Lower leg skin (tissue), 4 donors: ENCODE measurements at regions not wholly inside any gene's neighbourhood (a gene's known extent, or its start where the extent isn't known, plus 50 kb on each side); places are given as distances from the start of the nearest gene placed in this dataset.

Source experiments
- DNase-seq, 2 donors: peaks; one replicate each; pipeline ENCODE4 v3.0.0-alpha.2; 2019; ENCODE audit warnings: low spot score in 2 of 2
- H3K4me3 ChIP-seq: fragments of 200-600 bp; sonication (generic); 2 replicates; pipeline ENCODE4 v1.5.1; 2017; ENCODE audit warnings: mild to moderate bottlenecking, low read depth; ENCODE audit not compliant: poor library complexity, severe bottlenecking
- CTCF ChIP-seq, 3 donors: fragments of 450-650 bp; IDR thresholded peaks; one replicate each; pipeline ENCODE4 v1.5.1; 2016; ENCODE audit warnings: antibody characterized with exemption in 3 of 3, mild to moderate bottlenecking in 3 of 3, moderate library complexity in 2 of 3
- POLR2A ChIP-seq, 2 donors: fragments of 450-650 bp; IDR thresholded peaks; one replicate each; pipeline ENCODE4 v1.6.1; 2016 to 2017; ENCODE audit warnings: antibody characterized with exemption in 2 of 2, mild to moderate bottlenecking in 1 of 2, moderate library complexity in 1 of 2
- WGBS, 2 donors: methylation state at CpG; one replicate each; pipeline ENCODE4 v1.1.5; 2018; 5-methylcytosine and 5-hydroxymethylcytosine counted together
- intact Hi-C: fragments of 100-400 bp; cut with DNase I; formaldehyde crosslinking; loops from one replicate; pipeline ENCODE4 v1.15.0; 2023; ENCODE audit warnings: low total_unique reads

DNA sequence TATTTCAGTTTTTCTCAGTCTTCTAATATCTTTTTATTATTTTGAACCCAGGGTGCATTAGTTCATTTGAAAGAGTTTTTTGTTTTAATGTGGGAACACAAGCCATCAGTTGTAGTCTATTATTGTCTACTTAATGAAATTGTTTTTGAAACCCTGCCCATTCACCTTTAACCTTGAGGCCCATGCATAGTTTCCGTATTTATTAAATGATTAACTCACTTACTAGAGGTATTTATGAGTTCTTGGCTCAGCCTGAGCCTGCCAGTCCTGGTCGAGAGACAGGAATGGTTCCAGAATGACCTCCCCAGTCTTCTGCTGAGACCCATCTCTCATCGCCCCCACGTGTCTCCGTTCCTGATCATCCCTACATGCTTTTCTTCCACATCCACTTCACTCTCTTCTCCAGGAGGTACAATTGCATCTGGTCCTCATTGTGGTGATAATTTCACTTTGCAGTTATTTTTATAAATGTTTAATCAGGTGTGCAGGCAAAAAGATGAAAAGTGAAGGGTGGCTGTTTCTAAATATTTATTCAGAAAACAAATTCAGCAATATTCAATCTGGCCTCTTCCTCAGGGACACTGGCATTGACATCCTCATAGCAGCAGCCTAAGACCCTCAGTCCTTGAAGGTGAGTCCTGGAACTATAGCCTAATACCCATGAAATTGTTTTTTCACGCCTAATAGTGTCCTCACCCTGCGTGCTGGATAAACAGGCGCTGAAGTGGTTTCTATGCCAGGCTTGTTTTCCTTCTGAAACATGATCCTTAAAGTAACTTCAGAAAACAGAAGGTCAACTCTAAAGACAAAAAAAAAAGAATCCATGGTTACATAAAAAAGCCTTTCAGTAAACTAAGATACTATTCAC, 112.8 kb downstream of the KDR start:
- TF ChIP-seq POLR2A (IDR thresholded peaks at IDR 0.05) = no peak
- TF ChIP-seq CTCF (IDR thresholded peaks at IDR 0.05) = no peak
- intact Hi-C loops = no loop called here

DNA sequence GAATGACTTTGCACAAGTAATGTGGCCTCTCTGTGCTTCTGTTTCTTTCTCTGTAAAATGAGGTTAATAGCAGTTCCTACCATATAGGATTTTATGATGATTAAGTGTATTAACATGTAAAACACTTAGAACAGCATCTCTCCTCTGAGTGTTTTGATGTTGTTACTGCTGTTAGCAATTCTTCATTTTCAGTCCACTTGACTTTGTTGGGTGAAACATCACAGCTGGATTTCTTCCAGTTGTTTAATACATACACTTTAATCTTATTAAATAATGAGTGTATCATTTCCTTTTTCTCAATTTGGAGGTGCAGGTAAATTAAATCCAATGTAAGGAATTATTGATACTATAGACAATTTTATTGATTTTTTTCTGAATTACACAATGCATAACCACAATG, 113.6 kb downstream of the KDR start:
- H3K4me3 ChIP-seq = no peak overlapping the region
- intact Hi-C loops = no loop called here
- no peak for DNase-seq
- TF ChIP-seq POLR2A (IDR thresholded peaks at IDR 0.05) (no peak), CTCF (IDR thresholded peaks at IDR 0.05) (no peak)

More for the DNA sequence above, 112.8 kb downstream of the KDR start:
- no peak overlapping the region for H3K4me3 ChIP-seq
- WGBS, 2 donors = 82 to 84% methylated on average over 8 of the region's 8 CpGs
- no peak for DNase-seq

DNA sequence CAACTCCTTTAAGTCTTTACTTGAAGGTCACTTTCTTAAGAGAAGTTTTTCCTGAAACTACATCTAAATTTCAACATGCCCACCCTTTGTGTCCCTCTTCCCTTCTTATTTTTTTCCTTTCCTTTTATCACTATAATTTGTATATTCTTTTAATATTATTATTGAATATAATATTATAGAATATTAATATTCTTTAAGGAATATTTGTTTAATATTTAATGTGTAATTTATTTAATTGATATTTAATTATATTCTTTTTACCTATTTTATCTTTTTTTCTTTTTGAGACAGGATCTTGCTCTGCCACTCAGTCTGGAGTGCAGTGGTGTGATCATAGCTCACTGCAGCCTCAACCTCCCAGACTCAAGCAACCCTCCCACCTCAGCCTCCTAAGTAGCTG, 114.8 kb downstream of the KDR start:
- no peak overlapping the region for H3K4me3 ChIP-seq
- intact Hi-C loops = no loop called here
- TF ChIP-seq CTCF (IDR thresholded peaks at IDR 0.05) = no peak
- TF ChIP-seq POLR2A (IDR thresholded peaks at IDR 0.05) = no peak

DNA sequence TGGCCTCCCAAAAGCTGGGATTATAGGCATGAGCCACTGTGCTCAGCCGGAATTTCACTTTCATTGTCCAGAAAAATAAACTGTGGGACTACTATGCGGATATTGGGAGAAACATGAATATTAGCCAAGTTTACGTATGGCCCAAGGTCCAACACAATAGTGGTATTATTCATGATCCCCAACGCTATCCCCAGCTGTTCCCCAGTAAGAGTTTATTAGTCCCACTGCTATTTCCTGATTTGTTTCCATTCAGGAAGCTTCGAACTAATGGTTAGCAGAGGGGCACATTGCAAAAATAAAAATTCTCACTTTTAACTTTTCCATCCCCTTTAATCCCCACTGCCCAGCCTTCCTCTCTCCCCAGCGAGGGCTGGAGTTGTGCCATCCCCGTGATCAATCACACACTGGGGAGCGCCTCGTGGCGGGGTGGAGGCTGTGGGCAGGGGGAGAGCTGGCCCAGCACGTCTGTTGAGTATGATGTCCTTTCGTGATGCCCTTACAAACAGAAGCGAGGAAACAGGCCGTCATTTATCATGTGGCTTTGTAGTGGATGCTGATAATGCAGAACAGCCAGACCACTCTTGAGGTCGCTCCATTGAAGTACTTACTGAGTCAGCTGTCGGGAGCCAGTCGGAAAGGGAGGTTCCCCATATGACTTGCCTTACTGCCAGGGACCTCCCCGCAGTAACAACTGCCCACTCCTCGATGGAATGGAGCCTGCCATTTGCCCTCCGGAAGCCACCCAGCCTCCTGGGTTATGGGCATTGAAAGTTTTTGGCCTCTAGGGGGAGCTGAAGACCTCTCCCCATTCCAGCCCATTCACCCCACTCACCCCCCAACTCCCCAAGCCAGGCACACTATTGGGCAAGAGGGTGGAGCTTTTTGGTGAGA, 117.0 kb downstream of the KDR start:
- DNase-seq = no peak
- no peak overlapping the region for H3K4me3 ChIP-seq
- intact Hi-C loops = no loop called here
- no peak for TF ChIP-seq POLR2A (IDR thresholded peaks at IDR 0.05)
- TF ChIP-seq CTCF (IDR thresholded peaks at IDR 0.05) = no peak
- WGBS, 2 donors = 70 to 72% methylated on average over 20 of the region's 20 CpGs

More for the DNA sequence above, 114.8 kb downstream of the KDR start:
- no peak for DNase-seq

DNA sequence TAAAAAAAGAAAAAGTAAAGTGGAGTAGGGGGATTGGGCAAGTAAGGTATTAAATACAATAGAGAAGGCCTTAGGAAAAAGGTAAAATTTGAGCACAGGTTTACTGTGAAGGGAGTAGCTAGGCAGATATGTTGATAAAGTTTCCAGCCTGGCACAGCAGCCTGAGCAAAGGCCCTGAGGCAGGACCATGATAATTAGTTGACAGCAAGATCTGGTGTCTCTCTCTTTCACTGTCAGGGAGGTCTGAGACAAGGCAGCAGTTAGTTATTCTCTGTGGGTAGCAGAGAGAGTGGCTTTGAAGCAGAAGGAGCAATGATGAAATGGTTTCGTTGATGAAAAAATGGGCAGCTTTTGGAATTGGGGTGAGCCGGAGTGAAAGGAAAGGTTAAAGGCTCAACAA, 119.5 kb downstream of the KDR start:
- no peak for TF ChIP-seq CTCF (IDR thresholded peaks at IDR 0.05)
- TF ChIP-seq POLR2A (IDR thresholded peaks at IDR 0.05) = no peak
- WGBS, 2 donors = 87% methylated on average over 2 of the region's 2 CpGs
- intact Hi-C loops = no loop called here
- no peak overlapping the region for H3K4me3 ChIP-seq
- DNase-seq = no peak
